Activated CD8-positive, alpha-beta T cell treated with anti-CD3 and anti-CD28 coated beads, Interleukin-2, amount 10 ng/mL, durations not matched to agents 7 days and 5 days (primary cell): ENCODE measurements at regions not wholly inside any gene's neighbourhood (a gene's known extent, or its start where the extent isn't known, plus 50 kb on each side); places are given as distances from the start of the nearest gene placed in this dataset.

ENCODE experiments used
- ATAC-seq: fragments of 150-1000 bp; cut with Tn5 transposase; one replicate; pipeline ENCODE4 v1.10.0; 2021; ENCODE audit warnings: moderate library complexity
- CTCF ChIA-PET: fragments of 350-600 bp; sonication (Branson Sonifier 250); formaldehyde crosslinking; loops from one replicate; lab custom pipeline; 2021; ENCODE audit warnings: antibody characterized with exemption; lab: Charles Lee
- POLR2A ChIA-PET: fragments of 350-600 bp; sonication (Branson Sonifier 250); formaldehyde crosslinking; loops from one replicate; lab custom pipeline; 2021; ENCODE audit warnings: antibody characterized with exemption; lab: Charles Lee
- DNase-seq: peaks from one replicate; pipeline ENCODE4 v3.0.0-alpha.2; 2020
- H3K27ac Mint-ChIP-seq: one replicate; pipeline ENCODE4 v1.8.0; 2021; ENCODE audit warnings: mild to moderate bottlenecking, mixed read lengths
- H3K27me3 Mint-ChIP-seq: one replicate; pipeline ENCODE4 v1.8.0; 2021; ENCODE audit warnings: low read depth, mixed read lengths
- H3K36me3 Mint-ChIP-seq: one replicate; pipeline ENCODE4 v1.8.0; 2021; ENCODE audit warnings: low read depth, mixed read lengths
- H3K4me1 Mint-ChIP-seq: one replicate; pipeline ENCODE4 v1.8.0; 2021; ENCODE audit warnings: low read depth, mixed read lengths
- H3K4me3 Mint-ChIP-seq: one replicate; pipeline ENCODE4 v1.8.0; 2021; ENCODE audit warnings: mild to moderate bottlenecking, mixed read lengths
- H3K9me3 Mint-ChIP-seq: one replicate; pipeline ENCODE4 v1.8.0; 2022; ENCODE audit warnings: mixed read lengths; ENCODE audit not compliant: insufficient read depth

DNA sequence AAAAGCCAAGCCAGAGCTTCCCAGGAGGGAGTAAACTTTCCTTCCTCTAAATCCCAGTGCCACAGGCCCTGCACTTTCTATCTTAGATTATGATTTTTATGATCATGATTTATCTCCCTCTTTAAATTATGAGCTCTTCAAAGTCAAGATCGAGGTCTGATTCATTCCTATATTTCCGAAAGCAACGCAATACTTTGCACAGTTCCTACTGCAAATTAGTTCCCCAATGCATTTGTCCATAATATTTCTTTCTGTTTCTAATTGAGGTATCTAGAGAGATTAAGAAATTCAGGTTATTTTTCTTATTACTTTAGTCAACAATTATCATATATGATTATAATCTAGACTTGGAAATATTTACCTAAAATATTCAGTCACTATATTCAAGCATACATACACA lies 173.1 kb upstream of the LPP start:
- Mint-ChIP-seq H3K36me3 (peaks cover 18% of the 10 kb centered on the region), H3K9me3 (no peaks in the 10 kb centered on the region), H3K27me3 (no peaks in the 10 kb centered on the region), H3K4me1 (peaks cover 64% of the 10 kb centered on the region), H3K27ac (no peak overlapping the region), H3K4me3 (no peak overlapping the region)
- ChIA-PET CTCF (interaction anchor here (2.0 kb wide), 1 partner anchor 241 kb away, joined by 5 read pairs; no protein-coding TSS in a partner anchor), POLR2A (interaction anchor here (1.1 kb wide), 1 partner anchor 174 kb away, joined by 3 read pairs; the partner anchor contains the start of gene LPP)
- no peak for DNase-seq
- ATAC-seq, result no peak

DNA sequence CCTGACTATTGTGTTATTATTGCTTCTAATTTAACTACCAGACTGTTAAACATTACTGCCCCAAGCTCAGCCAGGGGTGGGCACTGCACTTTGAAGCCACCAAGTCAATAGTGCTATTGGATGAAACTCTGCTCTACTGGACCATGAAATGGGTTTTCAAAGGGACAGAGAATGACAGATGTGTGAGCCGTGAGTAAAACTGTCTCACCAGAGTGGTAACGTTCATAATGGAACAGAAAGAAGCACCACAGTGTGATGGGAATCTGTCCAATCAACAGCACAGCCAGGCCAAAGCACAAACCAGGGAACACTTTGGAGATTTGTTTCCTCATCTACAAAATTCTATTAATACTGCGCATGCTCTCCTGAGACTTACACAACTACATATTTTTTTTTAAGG lies 171.8 kb upstream of the LPP start:
- DNase-seq (no peak), ATAC-seq (no peak)
- Mint-ChIP-seq H3K36me3 (peaks cover 15% of the 10 kb centered on the region), H3K4me3 (no peak overlapping the region), H3K27me3 (no peaks in the 10 kb centered on the region), H3K4me1 (peaks cover 66% of the 10 kb centered on the region), H3K9me3 (no peaks in the 10 kb centered on the region), H3K27ac (no peak overlapping the region)
- POLR2A ChIA-PET, result interaction anchor here (1.1 kb wide), 1 partner anchor 172 kb away, joined by 3 read pairs; the partner anchor contains the start of gene LPP
- CTCF ChIA-PET, result interaction anchor here (1.1 to 2.9 kb wide), 3 partner anchors 10 to 973 kb away, joined by 3 to 13 read pairs (median 5); no protein-coding TSS in a partner anchor

DNA sequence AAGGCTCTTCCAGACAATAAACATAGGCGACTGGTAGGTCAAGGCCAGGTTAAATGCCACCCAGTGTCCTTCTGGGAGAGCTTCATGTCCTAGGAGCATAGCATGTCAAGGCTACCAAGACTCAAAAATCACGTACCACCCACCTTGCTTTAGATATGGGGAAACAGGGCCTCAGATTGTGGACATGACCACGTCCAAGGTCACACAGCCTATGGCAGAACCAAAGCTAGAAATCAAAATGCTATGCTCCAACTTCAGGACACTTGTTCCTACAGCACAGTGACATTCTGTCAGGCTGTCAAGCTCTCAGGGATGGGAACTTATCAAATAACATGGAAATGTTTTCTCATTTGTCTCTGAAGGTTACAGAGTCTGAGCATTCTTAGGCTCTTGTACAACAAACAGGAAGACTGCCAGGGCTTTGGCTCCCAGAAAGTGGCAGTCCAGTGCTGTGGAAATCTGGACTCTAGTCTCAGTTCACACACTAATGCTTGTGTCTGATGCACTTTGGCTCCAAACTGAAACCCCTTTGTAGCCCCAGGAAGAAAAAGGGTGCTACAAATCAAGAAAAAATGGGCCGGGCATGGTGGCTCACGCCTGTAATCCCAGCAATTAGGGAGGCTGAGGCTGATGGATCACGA lies 170.4 kb upstream of the LPP start:
- ChIA-PET CTCF (interaction anchor here (0.6 to 2.9 kb wide), 7 partner anchors 9 to 1365 kb away, joined by 3 to 13 read pairs (median 4); no protein-coding TSS in a partner anchor), POLR2A (no interaction called here)
- Mint-ChIP-seq H3K27ac (no peak overlapping the region), H3K27me3 (no peaks in the 10 kb centered on the region), H3K9me3 (no peaks in the 10 kb centered on the region), H3K4me3 (no peak overlapping the region), H3K36me3 (peaks cover 9% of the 10 kb centered on the region), H3K4me1 (peaks cover 65% of the 10 kb centered on the region)
- DNase-seq (no peak), ATAC-seq (no peak)

DNA sequence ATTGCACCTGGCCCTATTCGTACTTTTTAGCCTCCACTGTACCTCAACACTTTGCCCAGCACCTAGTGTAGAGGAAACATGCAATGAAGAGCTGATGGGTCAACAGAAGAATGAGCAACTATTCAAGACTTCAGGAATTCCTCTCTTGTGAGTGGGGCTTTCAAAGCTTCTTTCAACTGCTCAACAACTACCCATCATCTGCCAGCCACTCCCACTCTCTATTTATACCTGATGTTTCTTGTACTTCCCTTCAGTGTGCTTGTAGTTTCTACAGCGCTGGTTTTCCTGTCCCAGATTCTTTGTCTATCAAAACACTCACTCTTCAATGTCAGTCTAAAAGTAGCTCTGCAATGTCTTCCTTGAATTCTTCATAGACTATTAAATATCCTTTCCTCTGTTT lies 168.3 kb upstream of the LPP start:
- CTCF ChIA-PET, result interaction anchor here (1.1 to 2.3 kb wide), 5 partner anchors 11 to 969 kb away, joined by 3 to 15 read pairs (median 7); no protein-coding TSS in a partner anchor

DNA sequence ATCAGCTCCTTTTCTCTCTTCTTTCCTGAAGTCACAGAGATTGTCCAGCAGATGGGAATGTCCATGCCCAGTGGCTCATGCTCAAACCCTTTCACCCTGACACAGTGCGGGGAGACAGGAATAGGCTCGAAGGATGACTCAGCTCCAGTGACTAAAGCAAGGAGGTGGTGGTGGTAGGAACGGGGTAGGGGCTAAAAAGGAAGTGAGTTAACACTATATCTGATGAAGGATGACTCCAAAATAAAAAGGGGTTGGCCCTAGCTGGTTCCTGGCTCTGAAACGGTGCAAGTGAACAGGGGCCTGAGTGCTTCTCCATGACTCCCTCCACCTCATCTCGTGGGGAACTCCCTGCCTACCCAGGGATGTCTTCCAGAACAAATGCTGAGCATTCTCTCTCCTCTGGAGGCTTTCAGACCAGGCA lies 167.4 kb upstream of the LPP start:
- Mint-ChIP-seq H3K4me1 (peaks cover 53% of the 10 kb centered on the region), H3K4me3 (no peak overlapping the region), H3K27me3 (no peaks in the 10 kb centered on the region), H3K9me3 (no peaks in the 10 kb centered on the region), H3K27ac (peak overlapping the region; percentile 27), H3K36me3 (peaks cover 13% of the 10 kb centered on the region)
- ATAC-seq, result peak; percentile 60
- DNase-seq, result no peak
- CTCF ChIA-PET, result interaction anchor here (1.1 to 2.3 kb wide), 5 partner anchors 10 to 968 kb away, joined by 3 to 15 read pairs (median 7); no protein-coding TSS in a partner anchor
- POLR2A ChIA-PET, result interaction anchor here (0.7 to 1.4 kb wide), 2 partner anchors 12 to 241 kb away, joined by 3 to 5 read pairs; partner anchors contain the start of gene BCL6

More for the DNA sequence above, 168.3 kb upstream of the LPP start:
- H3K36me3 Mint-ChIP-seq, result peaks cover 7% of the 10 kb centered on the region
- H3K4me3 Mint-ChIP-seq, result no peak overlapping the region
- no peak overlapping the region for H3K27ac Mint-ChIP-seq
- H3K9me3 Mint-ChIP-seq, result no peaks in the 10 kb centered on the region
- H3K4me1 Mint-ChIP-seq, result peaks cover 50% of the 10 kb centered on the region
- no peaks in the 10 kb centered on the region for H3K27me3 Mint-ChIP-seq
- no peak for DNase-seq
- no peak for ATAC-seq
- POLR2A ChIA-PET, result interaction anchor here (0.7 to 1.4 kb wide), 2 partner anchors 11 to 241 kb away, joined by 3 to 5 read pairs; partner anchors contain the start of gene BCL6

DNA sequence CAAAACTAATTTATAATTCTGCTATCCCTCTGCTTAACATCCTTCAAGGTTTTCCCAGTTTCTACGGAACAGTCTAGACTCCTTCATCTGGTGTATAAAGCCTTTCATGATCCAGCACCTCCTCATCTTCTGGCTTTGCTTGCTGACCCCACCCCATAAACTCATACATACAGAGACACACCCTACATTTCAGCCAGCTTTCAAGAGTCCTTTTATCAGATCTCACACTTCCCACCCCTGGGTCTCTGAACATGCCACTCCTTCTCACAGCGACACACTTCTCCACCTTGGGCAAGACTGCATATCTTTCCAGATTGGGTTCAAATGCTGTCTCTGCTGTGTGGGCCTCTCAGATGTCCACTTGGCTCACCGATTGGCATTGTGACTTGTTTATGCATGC lies 166.8 kb upstream of the LPP start:
- POLR2A ChIA-PET, result no interaction called here
- Mint-ChIP-seq H3K27me3 (no peaks in the 10 kb centered on the region), H3K36me3 (peaks cover 19% of the 10 kb centered on the region)

DNA sequence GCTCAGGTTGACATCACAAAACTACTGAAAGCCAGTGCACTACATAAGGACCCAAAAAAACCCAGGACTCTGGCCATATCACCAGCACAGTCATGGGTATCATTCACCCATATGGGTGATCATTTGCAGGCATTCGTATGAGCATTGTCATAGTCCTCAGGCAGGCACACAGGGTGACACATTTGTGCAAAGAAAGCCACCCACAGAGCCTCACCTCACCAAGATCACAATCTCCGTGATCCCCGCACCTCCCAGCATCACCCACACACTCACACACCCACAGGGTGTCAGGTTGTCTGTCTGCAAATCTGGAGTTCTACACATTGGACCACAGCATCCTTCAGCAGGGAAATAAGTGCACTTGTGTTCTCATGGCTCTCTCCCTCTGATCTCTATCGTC lies 166.0 kb upstream of the LPP start:
- peak overlapping the region; percentile 6 for H3K27ac Mint-ChIP-seq
- ATAC-seq (peak; percentile 52), DNase-seq (peak; percentile 46)
- no peaks in the 10 kb centered on the region for H3K9me3 Mint-ChIP-seq
- H3K4me3 Mint-ChIP-seq, result no peak overlapping the region
- H3K27me3 Mint-ChIP-seq, result no peaks in the 10 kb centered on the region
- peaks cover 25% of the 10 kb centered on the region for H3K36me3 Mint-ChIP-seq
- POLR2A ChIA-PET, result no interaction called here
- CTCF ChIA-PET, result interaction anchor here (2.7 kb wide), 1 partner anchor 241 kb away, joined by 9 read pairs; no protein-coding TSS in a partner anchor
- peaks cover 58% of the 10 kb centered on the region for H3K4me1 Mint-ChIP-seq

More for the DNA sequence above, 166.8 kb upstream of the LPP start:
- Mint-ChIP-seq H3K4me1 (peaks cover 53% of the 10 kb centered on the region), H3K27ac (peak overlapping the region; percentile 27), H3K4me3 (no peak overlapping the region), H3K9me3 (no peaks in the 10 kb centered on the region)
- no peak for ATAC-seq
- DNase-seq, result no peak
- CTCF ChIA-PET, result interaction anchor here (1.9 kb wide), 1 partner anchor 12 kb away, joined by 15 read pairs; no protein-coding TSS in a partner anchor

DNA sequence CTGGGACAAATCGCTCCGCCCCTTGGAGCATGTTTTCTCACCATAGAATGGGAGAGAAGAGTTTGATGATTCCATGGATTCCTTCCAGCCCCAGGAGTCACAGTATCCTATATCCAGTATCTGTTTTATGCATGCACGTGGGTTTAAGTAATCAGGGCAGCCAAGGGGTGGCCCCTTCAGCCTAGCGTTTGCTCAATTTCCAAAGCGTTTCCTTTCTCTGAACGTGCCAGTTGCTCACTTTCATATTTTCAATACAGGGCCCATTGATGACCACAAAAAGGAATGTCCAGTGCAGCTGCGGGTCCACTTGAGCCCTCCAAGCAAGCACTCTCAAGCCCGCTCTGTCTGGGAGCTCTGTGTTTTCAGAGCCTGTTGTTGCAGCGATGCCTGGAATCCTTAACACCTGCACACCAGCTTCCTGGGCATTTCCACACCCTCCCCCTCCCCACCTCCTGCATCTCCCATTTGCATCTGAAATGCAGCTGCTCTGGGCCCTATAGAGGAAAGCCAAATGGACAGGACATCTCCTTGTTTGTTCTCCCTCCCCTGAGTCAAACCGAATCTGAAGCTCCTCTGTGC lies 164.3 kb upstream of the LPP start:
- ChIA-PET CTCF (interaction anchor here (0.8 to 2.7 kb wide), 2 partner anchors 243 to 251 kb away, joined by 3 to 9 read pairs; no protein-coding TSS in a partner anchor), POLR2A (interaction anchor here (0.6 kb wide), 1 partner anchor 128 kb away, joined by 3 read pairs; no protein-coding TSS in a partner anchor)
- Mint-ChIP-seq H3K4me3 (no peak overlapping the region), H3K4me1 (peaks cover 69% of the 10 kb centered on the region), H3K27ac (no peak overlapping the region), H3K36me3 (peaks cover 36% of the 10 kb centered on the region), H3K27me3 (no peaks in the 10 kb centered on the region), H3K9me3 (no peaks in the 10 kb centered on the region)
- ATAC-seq (no peak), DNase-seq (peak; percentile 20)

DNA sequence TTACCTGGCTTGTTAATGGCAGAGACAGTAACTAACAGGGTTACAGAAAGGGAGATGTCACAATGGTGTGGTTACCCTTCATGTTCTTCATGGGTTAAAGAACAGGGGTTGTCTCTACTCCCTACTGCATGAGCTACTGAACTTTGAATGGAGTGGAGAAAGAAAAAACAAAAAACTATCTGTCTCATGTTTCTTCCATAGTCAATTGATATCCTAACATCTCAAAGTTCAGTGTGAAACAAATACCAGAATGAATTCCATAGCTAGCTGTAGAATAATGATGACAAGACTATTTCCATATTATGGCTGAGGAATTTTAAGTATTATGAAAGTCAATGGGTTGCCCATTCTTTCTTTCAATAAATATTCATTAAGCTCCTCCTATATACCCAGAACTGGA lies 161.3 kb upstream of the LPP start:
- CTCF ChIA-PET, result interaction anchor here (0.7 to 3.2 kb wide), 8 partner anchors 7 to 253 kb away, joined by 3 to 13 read pairs (median 5); no protein-coding TSS in a partner anchor
- no peaks in the 10 kb centered on the region for H3K9me3 Mint-ChIP-seq
- ATAC-seq (no peak), DNase-seq (no peak)
- peaks cover 42% of the 10 kb centered on the region for H3K36me3 Mint-ChIP-seq
- H3K27me3 Mint-ChIP-seq, result no peaks in the 10 kb centered on the region
- no peak overlapping the region for H3K4me3 Mint-ChIP-seq
- peaks cover 71% of the 10 kb centered on the region for H3K4me1 Mint-ChIP-seq
- POLR2A ChIA-PET, result interaction anchor here (1.7 to 6.8 kb wide), 2 partner anchors 190 to 247 kb away, joined by 4 to 52 read pairs; partner anchors contain the start of gene BCL6
- H3K27ac Mint-ChIP-seq, result no peak overlapping the region

DNA sequence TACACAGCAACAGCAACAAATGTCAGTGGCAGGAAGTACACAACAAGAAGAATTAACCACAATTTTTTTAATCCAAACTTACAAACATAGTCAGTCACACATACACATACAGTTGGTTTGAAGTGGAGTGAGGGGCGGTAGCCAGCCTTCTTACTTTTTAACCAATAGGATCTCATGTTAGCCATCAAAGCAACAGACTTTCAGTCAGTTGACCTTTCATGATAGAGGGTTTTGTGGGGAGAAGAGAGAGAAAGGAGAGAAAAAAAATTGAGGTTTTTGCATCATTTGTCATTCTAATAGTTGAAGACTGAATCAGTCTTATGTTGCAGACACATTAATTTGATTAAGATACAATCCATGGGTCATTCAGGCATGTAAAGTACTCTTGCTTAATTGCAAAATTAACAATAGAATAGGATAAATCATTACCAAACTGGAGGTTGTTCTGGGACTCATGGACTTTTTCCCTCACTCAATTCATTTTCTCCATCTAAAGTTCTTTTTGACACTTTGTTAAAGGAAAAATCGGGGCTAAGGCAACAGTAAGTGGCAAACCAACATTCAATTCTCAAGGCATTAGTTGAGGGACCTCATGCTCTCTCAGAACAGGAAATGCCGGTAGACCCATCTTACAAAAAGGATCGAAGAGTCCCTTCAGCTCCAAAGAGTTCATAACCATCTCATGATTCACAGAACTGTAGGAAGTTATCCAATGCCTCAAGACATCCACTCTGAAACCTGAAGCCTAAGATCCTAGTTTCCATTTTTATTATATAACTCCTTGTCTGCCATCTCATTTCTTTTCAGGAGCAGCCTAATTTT lies 159.5 kb upstream of the LPP start:
- H3K27ac Mint-ChIP-seq, result peak overlapping the region; percentile 82
- ChIA-PET CTCF (interaction anchor here (1.5 to 4.0 kb wide), 3 partner anchors 19 to 255 kb away, joined by 3 to 32 read pairs (median 10); no protein-coding TSS in a partner anchor), POLR2A (interaction anchor here (6.8 kb wide), 1 partner anchor 249 kb away, joined by 52 read pairs; the partner anchor contains the start of gene BCL6)
- peak; percentile 67 for DNase-seq
- no peaks in the 10 kb centered on the region for H3K27me3 Mint-ChIP-seq
- peak; percentile 82 for ATAC-seq
- peaks cover 83% of the 10 kb centered on the region for H3K4me1 Mint-ChIP-seq
- peak overlapping the region; percentile 6 for H3K4me3 Mint-ChIP-seq
- no peaks in the 10 kb centered on the region for H3K9me3 Mint-ChIP-seq
- H3K36me3 Mint-ChIP-seq, result peaks cover 42% of the 10 kb centered on the region
